PC-9 (cell line): ENCODE measurements at regions not wholly inside any gene's neighbourhood (a gene's known extent, or its start where the extent isn't known, plus 50 kb on each side); places are given as distances from the start of the nearest gene placed in this dataset.

Experiments
- CTCF ChIP-seq: fragments of 200-600 bp; sonication (generic); conservative IDR thresholded peaks from 2 replicates; pipeline ENCODE4 v1.6.1; 2017; ENCODE audit warnings: mixed run types, antibody characterized with exemption, mild to moderate bottlenecking, moderate library complexity
- EZH2 ChIP-seq: fragments of 200-600 bp; sonication (generic); IDR thresholded peaks from 2 replicates; pipeline ENCODE4 v1.8.0; 2017; ENCODE audit warnings: antibody characterized with exemption, low read depth

GRCh38 chr3:88534534-88534933 lies 384.8 kb downstream of the C3orf38 start:
- TF ChIP-seq CTCF (no peak), EZH2 (no peak)
